ENCODE measurements at regions not wholly inside any gene's neighbourhood (a gene's known extent, or its start where the extent isn't known, plus 50 kb on each side); places are given as distances from the start of the nearest gene placed in this dataset.

DNA sequence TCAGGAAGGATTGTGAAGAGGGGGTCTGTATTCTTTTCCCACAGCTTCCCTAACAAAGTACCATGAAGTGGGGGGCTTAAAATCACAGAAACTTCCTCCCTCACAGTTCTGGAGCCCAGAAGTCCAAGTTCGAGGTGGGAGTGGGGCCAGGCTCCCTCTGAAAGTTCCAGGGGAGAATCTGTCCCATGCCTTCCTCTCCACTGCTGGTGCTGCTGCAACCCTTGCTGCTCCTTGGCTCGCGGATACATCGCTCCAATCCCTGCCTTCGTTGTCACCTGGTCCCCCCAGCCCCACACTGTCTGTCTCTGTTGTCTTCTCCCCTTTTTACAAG, 134.1 kb downstream of the DDX1 start:
- TF ChIP-seq POLR2A (IDR thresholded peaks at IDR 0.05): no peak
- TF ChIP-seq, protein P1, sequence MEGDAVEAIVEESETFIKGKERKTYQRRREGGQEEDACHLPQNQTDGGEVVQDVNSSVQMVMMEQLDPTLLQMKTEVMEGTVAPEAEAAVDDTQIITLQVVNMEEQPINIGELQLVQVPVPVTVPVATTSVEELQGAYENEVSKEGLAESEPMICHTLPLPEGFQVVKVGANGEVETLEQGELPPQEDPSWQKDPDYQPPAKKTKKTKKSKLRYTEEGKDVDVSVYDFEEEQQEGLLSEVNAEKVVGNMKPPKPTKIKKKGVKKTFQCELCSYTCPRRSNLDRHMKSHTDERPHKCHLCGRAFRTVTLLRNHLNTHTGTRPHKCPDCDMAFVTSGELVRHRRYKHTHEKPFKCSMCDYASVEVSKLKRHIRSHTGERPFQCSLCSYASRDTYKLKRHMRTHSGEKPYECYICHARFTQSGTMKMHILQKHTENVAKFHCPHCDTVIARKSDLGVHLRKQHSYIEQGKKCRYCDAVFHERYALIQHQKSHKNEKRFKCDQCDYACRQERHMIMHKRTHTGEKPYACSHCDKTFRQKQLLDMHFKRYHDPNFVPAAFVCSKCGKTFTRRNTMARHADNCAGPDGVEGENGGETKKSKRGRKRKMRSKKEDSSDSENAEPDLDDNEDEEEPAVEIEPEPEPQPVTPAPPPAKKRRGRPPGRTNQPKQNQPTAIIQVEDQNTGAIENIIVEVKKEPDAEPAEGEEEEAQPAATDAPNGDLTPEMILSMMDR (IDR thresholded peaks at IDR 0.05): no peak
- Histone ChIP-seq H3K9me3 (no peaks in the 10 kb centered on the region), H3K27ac (no peak overlapping the region), H3K36me3 (no peaks in the 10 kb centered on the region), H3K27me3 (peaks cover 0 to 9% (median 0%) of the 10 kb centered on the region in 4 donors), H3K4me1 (peaks cover 0 to 11% (median 11%) of the 10 kb centered on the region in 3 donors), H3K4me3 (no peak overlapping the region)
- intact Hi-C loops (cut with DNase I): no loop called here
- DNase-seq: no peak
- WGBS, 2 donors: 86 to 91% methylated on average over 5 of the region's 5 CpGs

DNA sequence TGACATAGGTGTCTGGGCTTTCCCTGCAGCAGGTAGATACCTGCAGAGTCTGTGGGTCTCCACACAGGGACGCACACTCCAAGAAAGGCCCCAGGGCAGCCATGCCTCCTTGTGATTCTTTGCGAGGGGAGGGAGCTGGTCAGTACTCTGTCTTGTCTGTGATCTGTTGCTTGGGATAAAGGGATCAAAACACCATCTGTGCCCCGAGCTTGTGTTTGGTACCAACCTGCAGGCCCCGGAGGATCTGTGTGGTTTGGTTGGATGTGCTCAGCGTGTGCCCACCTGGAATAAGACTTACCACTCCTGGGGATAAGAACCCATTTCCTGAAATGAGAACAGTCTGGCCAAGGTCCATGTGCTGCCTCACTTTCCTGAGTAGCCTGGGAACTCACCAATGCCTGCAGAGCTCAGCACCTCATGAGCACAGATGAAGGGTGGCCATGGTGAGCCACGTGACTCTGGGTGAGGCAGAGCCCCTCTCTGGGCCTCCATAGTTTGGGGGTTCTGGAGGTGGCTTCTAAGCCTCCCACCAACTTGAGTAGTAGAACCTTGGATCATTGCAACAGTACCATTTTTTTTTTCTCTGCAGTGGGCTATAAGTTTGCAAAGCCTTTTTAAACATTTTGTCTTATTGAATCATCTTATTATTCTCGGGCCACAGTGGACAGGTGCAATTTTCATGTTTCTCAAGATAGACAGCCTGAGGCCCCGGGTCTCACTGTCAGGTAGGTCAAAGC, 134.8 kb downstream of the DDX1 start:
- Histone ChIP-seq H3K27me3 (peaks cover 0 to 16% (median 0%) of the 10 kb centered on the region in 4 donors), H3K4me3 (no peak overlapping the region), H3K27ac (no peak overlapping the region), H3K9me3 (no peaks in the 10 kb centered on the region), H3K36me3 (no peaks in the 10 kb centered on the region), H3K4me1 (peaks cover 0 to 19% (median 16%) of the 10 kb centered on the region in 3 donors)
- DNase-seq: no peak
- TF ChIP-seq, protein P1 (IDR thresholded peaks at IDR 0.05): no peak
- no peak for TF ChIP-seq POLR2A (IDR thresholded peaks at IDR 0.05)
- intact Hi-C loops (cut with DNase I): no loop called here
- WGBS, 2 donors: 83 to 87% methylated on average over 3 to 5 of the region's 8 CpGs

DNA sequence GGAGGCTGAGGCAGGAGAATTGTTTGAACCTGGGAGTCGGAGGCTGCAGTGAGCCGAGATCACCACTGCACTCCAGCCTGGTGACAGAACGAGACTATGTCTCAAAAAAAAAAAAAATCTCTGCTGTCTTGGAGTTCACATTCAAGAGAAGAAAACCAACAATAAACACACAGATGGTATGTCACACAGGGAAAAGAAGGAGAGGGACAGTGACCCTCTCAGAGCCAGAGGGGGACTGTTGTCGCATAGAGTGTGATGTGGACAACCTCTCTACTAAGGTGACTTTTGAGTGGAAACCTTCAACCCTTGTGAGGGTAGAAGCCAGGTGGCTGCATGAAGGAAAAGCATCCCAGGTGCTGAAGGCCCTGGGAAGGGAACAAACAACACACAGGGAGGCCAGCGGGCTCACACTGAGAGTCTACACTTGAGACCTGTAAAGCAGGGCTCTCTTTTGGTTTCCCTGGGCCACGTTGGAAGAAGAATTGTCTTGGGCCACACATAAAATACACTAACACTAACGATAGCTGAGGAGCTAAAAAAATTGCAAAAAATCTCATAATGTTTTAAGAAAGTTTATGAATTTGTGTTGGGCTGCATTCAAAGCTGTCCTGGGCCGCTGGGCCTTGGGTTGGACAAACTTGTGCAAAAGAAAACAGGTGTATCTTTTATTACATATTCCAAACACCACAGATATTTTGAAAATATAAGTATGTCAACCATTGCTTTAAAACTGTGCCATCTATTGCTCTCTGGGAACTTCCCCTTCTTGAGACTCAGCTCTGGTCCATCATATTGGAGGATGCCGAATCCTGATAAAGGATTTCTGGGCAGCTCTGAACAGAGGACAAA, 136.0 kb downstream of the DDX1 start:
- peaks cover 0 to 29% (median 16%) of the 10 kb centered on the region in 3 donors for H3K4me1 ChIP-seq
- 71 to 76% methylated on average over 9 of the region's 9 CpGs for WGBS, 2 donors
- H3K27me3 ChIP-seq: peaks cover 0 to 27% (median 0%) of the 10 kb centered on the region in 4 donors
- H3K27ac ChIP-seq: no peak overlapping the region
- no peak for DNase-seq
- no peaks in the 10 kb centered on the region for H3K36me3 ChIP-seq
- no peak overlapping the region for H3K4me3 ChIP-seq
- TF ChIP-seq, protein P1 (IDR thresholded peaks at IDR 0.05): no peak
- no peak for TF ChIP-seq POLR2A (IDR thresholded peaks at IDR 0.05)
- intact Hi-C loops (cut with DNase I): no loop called here
- H3K9me3 ChIP-seq: no peaks in the 10 kb centered on the region

DNA sequence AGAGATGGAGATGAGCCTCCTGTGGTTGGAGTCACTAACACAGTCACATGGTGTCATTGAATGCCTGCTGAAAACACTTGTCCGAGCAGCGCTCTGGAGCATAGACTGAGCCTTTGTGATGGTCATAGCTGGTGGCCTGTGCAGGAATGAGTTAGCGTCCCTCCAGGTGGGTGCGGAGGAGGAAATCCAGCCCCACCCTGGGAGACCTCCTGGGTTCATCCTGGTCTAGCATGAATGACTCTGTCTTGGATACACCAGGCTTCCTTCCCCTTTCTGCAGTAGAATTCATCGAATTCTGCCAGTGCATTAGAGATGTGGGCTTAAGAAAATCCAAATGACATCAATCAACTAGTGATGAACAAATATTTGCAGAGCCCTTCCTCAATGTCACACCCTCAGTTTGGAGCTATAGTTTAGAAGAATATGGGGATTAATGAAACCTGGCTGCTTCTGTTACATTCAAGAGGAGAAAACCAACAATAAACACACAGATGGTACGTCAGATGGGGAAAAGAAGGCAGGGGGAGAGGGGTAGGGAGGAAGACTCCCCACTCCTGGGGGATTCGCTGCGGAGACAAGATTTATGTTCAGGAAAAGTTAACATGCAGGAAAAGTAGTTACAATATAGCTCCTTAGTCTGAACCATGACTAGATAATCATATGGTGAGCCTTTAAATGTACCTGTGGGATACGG, 136.7 kb downstream of the DDX1 start:
- intact Hi-C loops (cut with DNase I): no loop called here
- Histone ChIP-seq H3K9me3 (no peaks in the 10 kb centered on the region), H3K27me3 (peaks cover 0 to 28% (median 0%) of the 10 kb centered on the region in 4 donors), H3K27ac (no peak overlapping the region), H3K36me3 (no peaks in the 10 kb centered on the region), H3K4me1 (peaks cover 0 to 36% (median 21%) of the 10 kb centered on the region in 3 donors), H3K4me3 (no peak overlapping the region)
- 82 to 87% methylated on average over 9 of the region's 9 CpGs for WGBS, 2 donors
- DNase-seq: no peak
- no peak for TF ChIP-seq POLR2A (IDR thresholded peaks at IDR 0.05)
- TF ChIP-seq, protein P1 (IDR thresholded peaks at IDR 0.05): no peak
